ENCODE measurements at regions not wholly inside any gene's neighbourhood (a gene's known extent, or its start where the extent isn't known, plus 50 kb on each side); places are given as distances from the start of the nearest gene placed in this dataset.

DNA sequence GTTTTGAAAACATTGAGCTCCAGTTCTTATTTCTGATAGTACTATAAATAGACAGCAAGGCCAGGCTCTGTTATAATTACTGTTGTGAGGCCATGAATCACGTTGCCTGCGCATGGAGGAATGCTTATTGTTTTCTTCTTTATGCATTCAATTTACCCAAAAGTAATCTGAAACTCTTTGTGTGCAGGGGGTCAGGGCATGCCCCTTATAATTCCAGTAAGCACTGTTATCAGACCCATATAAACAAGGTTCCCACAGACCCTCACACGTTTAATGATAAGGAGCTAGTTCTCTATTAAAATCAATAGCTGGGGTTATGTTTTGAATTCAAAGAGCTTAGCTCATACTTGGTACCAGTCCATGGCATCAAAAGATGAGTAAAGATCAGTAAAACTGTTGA, 174.8 kb upstream of the ARG1 start (continued):
- TF ChIP-seq SIN3A (conservative IDR thresholded peaks at IDR 0.05 in 1 of 2, IDR thresholded peaks at IDR 0.05 in 1 of 2; ENCODE audit: low read depth in 1 of 2, low read length in 2 of 2) (no peak), SAP30 (IDR thresholded peaks at IDR 0.05; ENCODE audit: insufficient read depth, insufficient replicate concordance, low read length) (no peak), ASH2L (IDR thresholded peaks at IDR 0.05; ENCODE audit: low read length) (no peak), KDM4A (IDR thresholded peaks at IDR 0.05; ENCODE audit: low read depth, low read length, severe bottlenecking) (no peak), CBX8 (IDR thresholded peaks at IDR 0.05; ENCODE audit: borderline replicate concordance, low read depth, low read length) (no peak)
- TF ChIP-seq, protein P1, sequence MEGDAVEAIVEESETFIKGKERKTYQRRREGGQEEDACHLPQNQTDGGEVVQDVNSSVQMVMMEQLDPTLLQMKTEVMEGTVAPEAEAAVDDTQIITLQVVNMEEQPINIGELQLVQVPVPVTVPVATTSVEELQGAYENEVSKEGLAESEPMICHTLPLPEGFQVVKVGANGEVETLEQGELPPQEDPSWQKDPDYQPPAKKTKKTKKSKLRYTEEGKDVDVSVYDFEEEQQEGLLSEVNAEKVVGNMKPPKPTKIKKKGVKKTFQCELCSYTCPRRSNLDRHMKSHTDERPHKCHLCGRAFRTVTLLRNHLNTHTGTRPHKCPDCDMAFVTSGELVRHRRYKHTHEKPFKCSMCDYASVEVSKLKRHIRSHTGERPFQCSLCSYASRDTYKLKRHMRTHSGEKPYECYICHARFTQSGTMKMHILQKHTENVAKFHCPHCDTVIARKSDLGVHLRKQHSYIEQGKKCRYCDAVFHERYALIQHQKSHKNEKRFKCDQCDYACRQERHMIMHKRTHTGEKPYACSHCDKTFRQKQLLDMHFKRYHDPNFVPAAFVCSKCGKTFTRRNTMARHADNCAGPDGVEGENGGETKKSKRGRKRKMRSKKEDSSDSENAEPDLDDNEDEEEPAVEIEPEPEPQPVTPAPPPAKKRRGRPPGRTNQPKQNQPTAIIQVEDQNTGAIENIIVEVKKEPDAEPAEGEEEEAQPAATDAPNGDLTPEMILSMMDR (IDR thresholded peaks at IDR 0.05; ENCODE audit: control extremely low read depth in 1 of 3, insufficient read depth in 1 of 3, low read depth in 1 of 3, low read length in 3 of 3), result no peak
